Kidney epithelial cell (primary cell): ENCODE measurements at regions not wholly inside any gene's neighbourhood (a gene's known extent, or its start where the extent isn't known, plus 50 kb on each side); places are given as distances from the start of the nearest gene placed in this dataset.

ENCODE experiments used
- DNase-seq: peaks from one replicate; pipeline ENCODE4 v3.0.0-alpha.2; 2010; ENCODE audit warnings: low read depth
- H3K27me3 ChIP-seq: 2 replicates; pipeline ENCODE4 v1.6.0; 2011; ENCODE audit warnings: low read length; ENCODE audit not compliant: control insufficient read depth, insufficient read depth
- H3K36me3 ChIP-seq: 2 replicates; pipeline ENCODE4 v1.5.1; 2011; ENCODE audit warnings: low read length; ENCODE audit not compliant: control insufficient read depth, insufficient read depth
- H3K4me3 ChIP-seq: 2 replicates; pipeline ENCODE4 v1.5.1; 2011; ENCODE audit warnings: low read depth, mild to moderate bottlenecking, control low read depth, low read length
- CTCF ChIP-seq: IDR thresholded peaks from 2 replicates; pipeline ENCODE4 v1.5.1; 2011; ENCODE audit warnings: mild to moderate bottlenecking, moderate library complexity, low read length, control low read depth, inconsistent platforms; ENCODE audit not compliant: insufficient read depth, poor library complexity, severe bottlenecking

- Histone ChIP-seq H3K27me3 (peaks cover 5% of the 10 kb centered on the region), H3K36me3 (no peaks in the 10 kb centered on the region), H3K4me3 (no peak overlapping the region)
- TF ChIP-seq CTCF, result no peak
- no peak for DNase-seq
Measured at GRCh38 chr3:73225991-73226390, 164.5 kb downstream of the EBLN2 start.

DNA sequence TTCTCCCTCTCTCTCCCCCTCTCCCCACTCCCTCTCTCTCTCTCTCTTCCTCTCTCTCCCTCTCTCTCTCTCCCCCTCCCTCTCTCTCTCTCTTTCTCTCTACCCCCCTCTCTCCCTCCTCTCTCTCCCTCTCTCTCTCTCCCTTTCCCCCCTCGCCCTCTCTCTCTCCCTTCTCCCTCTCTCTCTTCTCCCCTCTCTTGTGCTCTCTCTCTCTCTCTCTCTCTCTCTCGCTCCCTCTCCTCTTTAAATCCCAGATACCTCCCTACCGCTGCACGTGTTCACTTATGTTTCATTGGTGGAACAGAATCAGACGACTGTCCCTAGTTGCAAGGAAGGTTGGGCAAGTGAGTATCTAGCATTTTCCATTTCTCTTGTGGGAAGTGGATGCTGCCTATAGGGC lies 166.5 kb downstream of the EBLN2 start:
- no peaks in the 10 kb centered on the region for H3K36me3 ChIP-seq
- no peak for DNase-seq
- H3K4me3 ChIP-seq, result no peak overlapping the region
- no peak for TF ChIP-seq CTCF
- peaks cover 5% of the 10 kb centered on the region for H3K27me3 ChIP-seq

- DNase-seq, result no peak
- no peak overlapping the region for H3K4me3 ChIP-seq
Measured at GRCh38 chr3:73228437-73228836, 167.0 kb downstream of the EBLN2 start.

DNA sequence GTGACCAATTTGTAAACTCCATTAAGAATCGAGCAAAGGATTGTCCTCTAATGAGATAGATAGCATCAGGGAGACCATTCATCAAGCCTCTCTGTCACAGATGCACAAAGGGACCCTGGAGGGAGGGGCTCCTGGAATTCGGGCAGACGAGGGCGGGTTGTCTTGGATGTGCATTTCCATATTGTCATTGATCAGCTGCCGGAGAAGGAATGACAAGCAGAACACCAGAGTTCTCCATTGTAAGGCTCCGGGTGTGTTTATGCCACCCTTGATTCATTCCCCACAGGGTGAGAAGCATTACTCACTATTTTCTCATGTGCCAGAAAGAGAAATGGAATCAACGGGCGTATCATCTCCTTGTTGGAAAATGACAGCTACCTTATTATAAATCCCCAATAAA lies 167.5 kb downstream of the EBLN2 start:
- Histone ChIP-seq H3K27me3 (peaks cover 5% of the 10 kb centered on the region), H3K4me3 (no peak overlapping the region), H3K36me3 (no peaks in the 10 kb centered on the region)
- no peak for TF ChIP-seq CTCF
- DNase-seq, result no peak

More at GRCh38 chr3:73228437-73228836, 167.0 kb downstream of the EBLN2 start:
- peaks cover 5% of the 10 kb centered on the region for H3K27me3 ChIP-seq
- H3K36me3 ChIP-seq, result no peaks in the 10 kb centered on the region
- TF ChIP-seq CTCF, result no peak

DNA sequence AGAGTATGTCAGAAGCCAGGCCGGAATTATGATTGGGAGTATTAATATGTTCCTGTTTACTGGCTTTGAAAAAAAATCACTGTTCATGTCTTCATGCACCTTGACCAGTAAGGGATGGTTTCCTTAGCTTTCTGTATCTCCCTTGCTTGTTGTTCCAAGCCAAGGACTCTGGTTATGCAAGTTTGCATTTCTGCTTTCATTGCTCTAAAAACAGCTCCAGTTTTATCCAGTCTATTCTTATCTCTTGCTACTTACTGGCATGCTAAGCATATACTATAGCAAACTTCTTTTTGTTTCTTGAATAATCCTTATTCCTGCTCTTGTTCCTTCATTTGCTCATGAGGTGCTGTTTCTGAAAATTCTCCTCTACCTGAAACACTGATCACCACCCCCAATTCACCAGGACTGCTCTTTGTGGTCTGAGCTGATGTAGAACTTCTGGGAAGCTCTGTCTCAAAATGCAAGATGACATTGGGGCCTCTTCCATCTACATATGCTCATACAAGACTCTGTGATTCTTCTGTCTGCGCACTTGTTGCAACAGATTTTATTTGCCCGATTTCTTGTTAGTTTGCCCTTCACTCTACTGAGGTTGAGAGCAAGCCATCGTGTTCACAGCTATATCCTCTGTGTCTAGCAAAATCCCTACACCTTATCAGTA lies 173.0 kb downstream of the EBLN2 start:
- H3K36me3 ChIP-seq, result no peaks in the 10 kb centered on the region
- TF ChIP-seq CTCF, result no peak
- no peak for DNase-seq
- no peak overlapping the region for H3K4me3 ChIP-seq
- no peaks in the 10 kb centered on the region for H3K27me3 ChIP-seq

DNA sequence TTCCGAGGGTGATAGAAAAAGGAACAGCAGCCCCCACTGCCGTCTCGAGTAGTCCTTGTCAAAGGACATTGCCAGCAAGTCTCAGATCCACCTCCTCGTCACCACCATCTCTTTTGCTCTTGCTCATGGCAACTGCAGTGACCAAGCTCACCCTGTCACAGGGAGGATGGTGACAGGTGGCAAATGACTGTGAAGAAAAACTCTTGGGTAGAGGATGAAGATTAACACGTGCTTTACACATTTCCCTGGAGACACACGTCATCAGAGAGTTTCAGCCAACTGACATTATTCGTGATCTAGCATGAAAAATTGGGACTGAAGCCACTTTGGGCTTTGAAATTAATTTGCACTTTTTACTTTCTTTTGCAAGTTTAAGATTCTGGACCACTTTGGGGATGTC lies 174.3 kb downstream of the EBLN2 start:
- no peak for DNase-seq
- H3K27me3 ChIP-seq, result no peaks in the 10 kb centered on the region
- no peak overlapping the region for H3K4me3 ChIP-seq
- TF ChIP-seq CTCF, result no peak
- no peaks in the 10 kb centered on the region for H3K36me3 ChIP-seq
